GM12878 (cell line): ENCODE measurements at regions not wholly inside any gene's neighbourhood (a gene's known extent, or its start where the extent isn't known, plus 50 kb on each side); places are given as distances from the start of the nearest gene placed in this dataset.

Source experiments
- BCL11A ChIP-seq: IDR thresholded peaks from 2 replicates; pipeline ENCODE4 v1.6.1; 2011; ENCODE audit warnings: low read depth, low read length
- BHLHE40 ChIP-seq, 2 experiments: fragments of 450-650 bp in 1 of 2; IDR thresholded peaks; 2 replicates each; pipeline ENCODE4 v1.6.1; 2011 to 2017; ENCODE audit warnings: low read depth in 2 of 2, borderline replicate concordance in 1 of 2, improper control_type of control experiment in 1 of 2, low read length in 1 of 2, mild to moderate bottlenecking in 1 of 2
- CBFB ChIP-seq: IDR thresholded peaks from 2 replicates; pipeline ENCODE4 v1.6.1; 2016; ENCODE audit warnings: antibody characterized with exemption, low read depth
- DPF2 ChIP-seq: fragments of 450-650 bp; IDR thresholded peaks from 2 replicates; pipeline ENCODE4 v1.6.1; 2017; ENCODE audit warnings: mild to moderate bottlenecking
- FOXM1 ChIP-seq: IDR thresholded peaks from 2 replicates; pipeline ENCODE4 v1.6.1; 2012; ENCODE audit warnings: low read depth, mild to moderate bottlenecking, inconsistent platforms, low read length, moderate library complexity
- HCFC1 ChIP-seq: fragments of 150-350 bp; IDR thresholded peaks from 2 replicates; pipeline ENCODE4 v1.6.1; 2014; ENCODE audit warnings: low read length
- HDAC2 ChIP-seq: fragments of 200-600 bp; sonication (generic); IDR thresholded peaks from 2 replicates; pipeline ENCODE4 v1.6.1; 2017
- HSF1 ChIP-seq: fragments of 150-350 bp; IDR thresholded peaks from 2 replicates; pipeline ENCODE4 v1.6.1; 2014; ENCODE audit warnings: mild to moderate bottlenecking, low read depth, low read length
- IKZF1 ChIP-seq: fragments of 450-650 bp; conservative IDR thresholded peaks from 2 replicates; pipeline ENCODE4 v1.6.1; 2017; ENCODE audit warnings: antibody characterized with exemption, mild to moderate bottlenecking
- MTA2 ChIP-seq: fragments of 450-650 bp; IDR thresholded peaks from 2 replicates; pipeline ENCODE4 v1.6.1; 2016; ENCODE audit warnings: low read depth, mild to moderate bottlenecking, moderate library complexity
- NBN ChIP-seq: fragments of 450-650 bp; IDR thresholded peaks from 2 replicates; pipeline ENCODE4 v1.6.1; 2016
- NR2C2 ChIP-seq: IDR thresholded peaks from 2 replicates; pipeline ENCODE4 v1.6.1; 2011; ENCODE audit warnings: borderline replicate concordance, low read depth; ENCODE audit not compliant: control insufficient read depth, insufficient read length
- NR2F1 ChIP-seq: fragments of 450-650 bp; conservative IDR thresholded peaks from 2 replicates; pipeline ENCODE4 v1.6.1; 2017; ENCODE audit warnings: mild to moderate bottlenecking
- POU2F2 ChIP-seq: IDR thresholded peaks from 3 replicates; pipeline ENCODE4 v1.6.1; 2011; ENCODE audit warnings: low read depth, mild to moderate bottlenecking, low read length, borderline replicate concordance
- RB1 ChIP-seq: fragments of 450-650 bp; formaldehyde crosslinking; IDR thresholded peaks from 2 replicates; pipeline ENCODE4 v1.6.1; 2017; ENCODE audit warnings: mild to moderate bottlenecking, borderline replicate concordance
- RELB ChIP-seq: fragments of 450-650 bp; IDR thresholded peaks from 2 replicates; pipeline ENCODE4 v1.6.1; 2017; ENCODE audit warnings: low read depth, mild to moderate bottlenecking, moderate library complexity
- SMAD1 ChIP-seq: fragments of 450-650 bp; IDR thresholded peaks from 2 replicates; pipeline ENCODE4 v1.6.1; 2018; ENCODE audit warnings: mild to moderate bottlenecking, low read depth; ENCODE audit not compliant: partially characterized antibody
- SMAD5 ChIP-seq: IDR thresholded peaks from 2 replicates; pipeline ENCODE4 v1.6.1; 2016; ENCODE audit warnings: antibody characterized with exemption, low read depth
- TCF12 ChIP-seq: IDR thresholded peaks from 2 replicates; pipeline ENCODE4 v1.6.1; 2011; ENCODE audit warnings: low read depth, mild to moderate bottlenecking, low read length
- ZNF384 ChIP-seq: IDR thresholded peaks from 2 replicates; pipeline ENCODE4 v1.6.1; 2012; ENCODE audit warnings: low read depth, mild to moderate bottlenecking, low read length, improper control_type of control experiment, borderline replicate concordance
- ZSCAN29 ChIP-seq: fragments of 450-650 bp; IDR thresholded peaks from 2 replicates; pipeline ENCODE4 v1.6.1; 2017; ENCODE audit warnings: mild to moderate bottlenecking, moderate library complexity
- TF ChIP-seq, protein P1 (sequence below): IDR thresholded peaks from 2 replicates; pipeline ENCODE4 v1.6.1; 2012; ENCODE audit warnings: mild to moderate bottlenecking, low read depth, low read length
- TF ChIP-seq, protein P2 (sequence below): IDR thresholded peaks from 2 replicates; pipeline ENCODE4 v1.6.1; 2011; ENCODE audit warnings: borderline replicate concordance, low read depth, mild to moderate bottlenecking, moderate library complexity, mixed read lengths, low read length; ENCODE audit not compliant: insufficient read depth; ENCODE audit errors: extremely low read length

GRCh38 chr12:131509701-131510100, 201.2 kb upstream of the SFSWAP start (continued):
- TF ChIP-seq, protein P1, sequence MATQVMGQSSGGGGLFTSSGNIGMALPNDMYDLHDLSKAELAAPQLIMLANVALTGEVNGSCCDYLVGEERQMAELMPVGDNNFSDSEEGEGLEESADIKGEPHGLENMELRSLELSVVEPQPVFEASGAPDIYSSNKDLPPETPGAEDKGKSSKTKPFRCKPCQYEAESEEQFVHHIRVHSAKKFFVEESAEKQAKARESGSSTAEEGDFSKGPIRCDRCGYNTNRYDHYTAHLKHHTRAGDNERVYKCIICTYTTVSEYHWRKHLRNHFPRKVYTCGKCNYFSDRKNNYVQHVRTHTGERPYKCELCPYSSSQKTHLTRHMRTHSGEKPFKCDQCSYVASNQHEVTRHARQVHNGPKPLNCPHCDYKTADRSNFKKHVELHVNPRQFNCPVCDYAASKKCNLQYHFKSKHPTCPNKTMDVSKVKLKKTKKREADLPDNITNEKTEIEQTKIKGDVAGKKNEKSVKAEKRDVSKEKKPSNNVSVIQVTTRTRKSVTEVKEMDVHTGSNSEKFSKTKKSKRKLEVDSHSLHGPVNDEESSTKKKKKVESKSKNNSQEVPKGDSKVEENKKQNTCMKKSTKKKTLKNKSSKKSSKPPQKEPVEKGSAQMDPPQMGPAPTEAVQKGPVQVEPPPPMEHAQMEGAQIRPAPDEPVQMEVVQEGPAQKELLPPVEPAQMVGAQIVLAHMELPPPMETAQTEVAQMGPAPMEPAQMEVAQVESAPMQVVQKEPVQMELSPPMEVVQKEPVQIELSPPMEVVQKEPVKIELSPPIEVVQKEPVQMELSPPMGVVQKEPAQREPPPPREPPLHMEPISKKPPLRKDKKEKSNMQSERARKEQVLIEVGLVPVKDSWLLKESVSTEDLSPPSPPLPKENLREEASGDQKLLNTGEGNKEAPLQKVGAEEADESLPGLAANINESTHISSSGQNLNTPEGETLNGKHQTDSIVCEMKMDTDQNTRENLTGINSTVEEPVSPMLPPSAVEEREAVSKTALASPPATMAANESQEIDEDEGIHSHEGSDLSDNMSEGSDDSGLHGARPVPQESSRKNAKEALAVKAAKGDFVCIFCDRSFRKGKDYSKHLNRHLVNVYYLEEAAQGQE: no peak
- TF ChIP-seq CBFB: no peak
- TF ChIP-seq TCF12: no peak
- TF ChIP-seq NBN: no peak
- no peak for TF ChIP-seq HCFC1
- TF ChIP-seq BCL11A: 0 out of 2 replicates have a peak, but pooled peaks have one; percentile 15
- peak in 1 of 2 experiments; percentile 30; a peak in 1 of 4 replicates for TF ChIP-seq BHLHE40 (IDR thresholded peaks at IDR 0.05; ENCODE audit: borderline replicate concordance in 1 of 2, low read depth in 2 of 2, low read length in 1 of 2)
- TF ChIP-seq IKZF1: peak; percentile 42; the same call in 1 of the 2 replicates
- no peak for TF ChIP-seq HDAC2
- TF ChIP-seq FOXM1: no peak
- no peak for TF ChIP-seq ZSCAN29
- no peak for TF ChIP-seq ZNF384
- TF ChIP-seq POU2F2: no peak
- TF ChIP-seq NR2C2: no peak
- no peak for TF ChIP-seq SMAD1
- TF ChIP-seq MTA2: peak; percentile 94
- no peak for TF ChIP-seq RELB
- TF ChIP-seq HSF1: no peak
- TF ChIP-seq, protein P2, sequence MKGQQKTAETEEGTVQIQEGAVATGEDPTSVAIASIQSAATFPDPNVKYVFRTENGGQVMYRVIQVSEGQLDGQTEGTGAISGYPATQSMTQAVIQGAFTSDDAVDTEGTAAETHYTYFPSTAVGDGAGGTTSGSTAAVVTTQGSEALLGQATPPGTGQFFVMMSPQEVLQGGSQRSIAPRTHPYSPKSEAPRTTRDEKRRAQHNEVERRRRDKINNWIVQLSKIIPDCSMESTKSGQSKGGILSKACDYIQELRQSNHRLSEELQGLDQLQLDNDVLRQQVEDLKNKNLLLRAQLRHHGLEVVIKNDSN: no peak
- no peak for TF ChIP-seq NR2F1
- peak; percentile 36; the same call in 1 of the 2 replicates for TF ChIP-seq DPF2
- no peak for TF ChIP-seq SMAD5
- no peak for TF ChIP-seq RB1
